Esophagus squamous epithelium (tissue), 4 donors: ENCODE measurements at regions not wholly inside any gene's neighbourhood (a gene's known extent, or its start where the extent isn't known, plus 50 kb on each side); places are given as distances from the start of the nearest gene placed in this dataset.

Experiments
- POLR2A ChIP-seq, 4 donors: fragments of 450-650 bp; IDR thresholded peaks; one replicate each; pipeline ENCODE4 v1.6.1; 2017; ENCODE audit warnings: antibody characterized with exemption in 4 of 4, mild to moderate bottlenecking in 4 of 4, moderate library complexity in 3 of 4
- TF ChIP-seq, protein P1 (sequence below), 6 experiments: fragments of 450-650 bp in 4 of 6; fragments of 200-600 bp in 2 of 6; sonication (generic) in 2 of 6; IDR thresholded peaks; one replicate each; pipeline ENCODE4 v1.5.1; 2016 to 2019; ENCODE audit warnings: antibody characterized with exemption in 6 of 6, mild to moderate bottlenecking in 4 of 6, moderate library complexity in 4 of 6

- TF ChIP-seq, protein P1, sequence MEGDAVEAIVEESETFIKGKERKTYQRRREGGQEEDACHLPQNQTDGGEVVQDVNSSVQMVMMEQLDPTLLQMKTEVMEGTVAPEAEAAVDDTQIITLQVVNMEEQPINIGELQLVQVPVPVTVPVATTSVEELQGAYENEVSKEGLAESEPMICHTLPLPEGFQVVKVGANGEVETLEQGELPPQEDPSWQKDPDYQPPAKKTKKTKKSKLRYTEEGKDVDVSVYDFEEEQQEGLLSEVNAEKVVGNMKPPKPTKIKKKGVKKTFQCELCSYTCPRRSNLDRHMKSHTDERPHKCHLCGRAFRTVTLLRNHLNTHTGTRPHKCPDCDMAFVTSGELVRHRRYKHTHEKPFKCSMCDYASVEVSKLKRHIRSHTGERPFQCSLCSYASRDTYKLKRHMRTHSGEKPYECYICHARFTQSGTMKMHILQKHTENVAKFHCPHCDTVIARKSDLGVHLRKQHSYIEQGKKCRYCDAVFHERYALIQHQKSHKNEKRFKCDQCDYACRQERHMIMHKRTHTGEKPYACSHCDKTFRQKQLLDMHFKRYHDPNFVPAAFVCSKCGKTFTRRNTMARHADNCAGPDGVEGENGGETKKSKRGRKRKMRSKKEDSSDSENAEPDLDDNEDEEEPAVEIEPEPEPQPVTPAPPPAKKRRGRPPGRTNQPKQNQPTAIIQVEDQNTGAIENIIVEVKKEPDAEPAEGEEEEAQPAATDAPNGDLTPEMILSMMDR (IDR thresholded peaks at IDR 0.05), result no peak
- TF ChIP-seq POLR2A (IDR thresholded peaks at IDR 0.05), result no peak
Observed at GRCh38 chr7:52018680-52019054, 702.1 kb upstream of the COBL start.
